Jurkat, Clone E6-1 (cell line): ENCODE measurements at regions not wholly inside any gene's neighbourhood (a gene's known extent, or its start where the extent isn't known, plus 50 kb on each side); places are given as distances from the start of the nearest gene placed in this dataset.
"Not testable (repeated sequence)": the region's sequence is repeated elsewhere in the genome, so short reads cannot be mapped to it uniquely, and the experiment has no call there.

ENCODE experiments used
- DNase-seq: peaks from one replicate; pipeline ENCODE4 v3.0.0-alpha.2; 2011; ENCODE audit warnings: low read depth, low spot score
- H3K4me3 ChIP-seq: 2 replicates; pipeline ENCODE4 v1.5.1; 2011; ENCODE audit warnings: mild to moderate bottlenecking, low read length, control low read depth, moderate library complexity

DNA sequence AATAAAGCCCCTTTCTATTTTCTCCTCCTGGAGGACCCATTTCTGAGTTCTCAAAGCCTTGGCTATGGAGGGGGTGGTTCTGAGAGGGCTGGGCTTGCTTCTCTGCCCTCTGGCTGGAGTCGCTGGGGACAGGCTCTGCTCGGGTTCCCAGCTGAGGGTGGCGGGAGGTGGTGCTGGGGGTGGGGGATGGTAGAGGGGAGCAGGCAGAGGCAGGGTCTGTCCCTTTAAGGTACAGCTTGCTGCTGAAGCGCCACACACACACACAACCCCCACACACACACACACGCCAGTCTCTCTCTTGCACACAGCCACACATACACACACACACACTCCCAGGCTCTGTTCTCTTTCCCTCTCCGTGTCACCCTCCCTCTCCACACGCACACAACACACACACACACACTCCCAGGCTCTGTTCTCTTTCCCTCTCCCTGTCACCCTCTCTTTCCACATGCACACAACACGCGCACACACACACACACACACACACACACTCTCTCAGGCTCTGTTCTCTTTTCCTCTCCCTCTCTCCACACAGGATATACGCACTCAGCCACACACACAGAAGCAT, 69.8 kb upstream of the SSBP3 start:
- peak overlapping the region; percentile 65 for H3K4me3 ChIP-seq

GRCh38 chr1:54475357-54475881, 69.2 kb upstream of the SSBP3 start:
- peak overlapping the region; percentile 65 for H3K4me3 ChIP-seq
- peak; percentile 75 for DNase-seq

More for the DNA sequence above, 69.8 kb upstream of the SSBP3 start:
- DNase-seq: no peak

DNA sequence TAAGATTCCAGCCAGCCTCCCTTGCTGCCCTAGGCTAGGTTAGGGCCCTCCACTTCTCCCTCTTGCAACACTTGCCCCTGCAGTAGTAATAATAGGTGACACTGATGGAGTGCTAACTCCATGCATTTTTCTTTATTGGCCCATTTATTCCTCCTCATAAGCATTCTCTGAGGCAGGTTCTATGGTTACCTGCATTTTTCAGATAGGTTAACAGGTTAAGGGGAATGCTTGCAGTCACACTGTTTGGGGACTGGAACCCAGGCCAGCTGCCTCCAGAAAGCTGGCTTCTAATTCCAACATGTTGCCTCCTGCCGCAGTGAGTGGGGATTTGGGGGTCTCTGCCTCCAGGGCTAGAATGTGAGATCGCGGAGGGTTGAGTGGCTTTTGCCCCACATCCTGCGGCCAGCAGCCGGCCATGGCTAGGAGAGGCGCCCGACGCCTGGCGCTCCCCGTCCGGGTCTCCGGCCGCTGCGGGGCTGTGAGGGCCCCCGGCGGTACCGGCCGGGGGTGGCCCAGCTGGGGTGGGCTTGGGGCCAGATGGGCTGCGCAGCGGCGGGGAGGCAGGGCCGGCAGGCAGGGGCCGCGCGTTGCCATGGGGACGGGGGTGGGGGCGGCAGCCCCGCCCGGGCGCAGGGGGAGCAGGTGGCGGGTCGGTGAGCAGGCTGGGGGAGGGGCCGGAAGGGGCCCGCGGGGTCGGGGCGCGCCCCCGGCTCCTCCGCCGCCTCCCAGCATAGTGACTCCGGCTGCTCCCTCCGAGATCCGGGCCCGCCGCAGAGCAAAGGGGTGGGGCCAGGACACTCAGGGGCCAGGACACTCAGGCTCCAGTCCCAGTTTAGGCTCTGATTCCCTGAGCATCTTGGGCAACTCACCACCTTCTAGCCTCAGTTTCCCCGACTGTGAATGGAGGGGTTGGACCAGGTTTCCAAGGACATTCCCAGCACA, 68.4 kb upstream of the SSBP3 start:
- peak overlapping the region; percentile 65 for H3K4me3 ChIP-seq
- no peak for DNase-seq

DNA sequence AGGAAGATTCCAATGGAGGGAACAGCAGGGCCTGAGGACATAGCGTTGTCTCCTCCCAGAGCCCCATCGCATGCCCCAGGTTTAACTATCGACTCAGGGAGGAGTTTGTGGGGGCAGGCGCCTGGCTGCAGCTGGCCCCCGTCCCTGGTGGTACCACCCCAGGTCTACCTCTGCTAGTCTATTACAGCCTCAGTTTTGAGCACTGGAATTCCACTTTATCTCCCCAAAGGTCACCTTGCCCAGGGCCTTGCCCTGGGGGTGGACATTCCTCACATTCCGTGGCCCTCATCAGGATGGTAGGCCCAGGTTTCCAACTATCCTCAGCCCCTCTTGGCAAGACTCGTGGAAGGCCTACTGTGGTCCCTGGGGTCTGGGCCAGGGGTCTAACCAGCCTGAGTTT, 65.4 kb upstream of the SSBP3 start:
- no peak for DNase-seq
- H3K4me3 ChIP-seq: no peak overlapping the region

GRCh38 chr1:54469444-54469843, 63.2 kb upstream of the SSBP3 start:
- not testable (repeated sequence) for DNase-seq, H3K4me3 ChIP-seq

DNA sequence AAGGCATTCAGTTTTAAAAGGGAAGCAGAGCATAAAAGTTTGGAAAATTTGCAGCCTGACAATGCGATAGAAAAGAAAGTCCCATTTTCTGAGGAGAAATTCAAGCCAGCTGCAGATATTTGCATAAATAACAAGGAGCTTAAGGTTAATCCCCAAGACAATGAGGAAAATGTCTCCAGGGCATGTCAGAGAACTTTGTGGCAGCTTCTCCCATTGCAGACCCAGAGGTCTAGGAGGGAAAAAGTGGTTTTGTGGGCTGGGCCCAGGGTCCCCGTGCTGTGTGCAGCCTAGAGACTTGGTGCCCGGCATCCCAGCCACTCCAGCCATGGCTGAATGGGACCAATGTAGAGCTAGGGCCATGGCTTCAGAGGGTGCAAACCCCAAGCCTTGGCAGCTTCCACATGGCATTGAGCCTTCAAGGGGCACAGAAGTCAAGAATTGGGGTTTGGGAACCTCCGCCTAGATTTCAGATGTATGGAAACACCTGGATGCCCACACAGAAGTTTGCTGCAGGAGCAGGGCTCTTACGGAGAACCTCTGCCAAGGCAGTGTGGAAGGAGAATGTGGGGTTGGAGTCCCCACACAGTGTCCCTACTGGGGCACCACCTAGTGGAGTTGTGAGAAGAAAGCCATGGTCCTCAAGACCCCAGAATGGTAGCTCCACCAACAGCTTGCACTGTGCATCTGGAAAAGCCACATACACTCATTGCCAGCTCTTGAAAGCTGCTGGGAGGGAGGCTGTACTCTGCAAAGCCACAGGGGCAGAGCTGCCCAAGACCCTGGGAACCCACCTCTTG, 62.3 kb upstream of the SSBP3 start:
- DNase-seq, H3K4me3 ChIP-seq: not testable (repeated sequence)

GRCh38 chr1:54465351-54465811, 59.2 kb upstream of the SSBP3 start:
- no peak overlapping the region for H3K4me3 ChIP-seq
- DNase-seq: no peak

DNA sequence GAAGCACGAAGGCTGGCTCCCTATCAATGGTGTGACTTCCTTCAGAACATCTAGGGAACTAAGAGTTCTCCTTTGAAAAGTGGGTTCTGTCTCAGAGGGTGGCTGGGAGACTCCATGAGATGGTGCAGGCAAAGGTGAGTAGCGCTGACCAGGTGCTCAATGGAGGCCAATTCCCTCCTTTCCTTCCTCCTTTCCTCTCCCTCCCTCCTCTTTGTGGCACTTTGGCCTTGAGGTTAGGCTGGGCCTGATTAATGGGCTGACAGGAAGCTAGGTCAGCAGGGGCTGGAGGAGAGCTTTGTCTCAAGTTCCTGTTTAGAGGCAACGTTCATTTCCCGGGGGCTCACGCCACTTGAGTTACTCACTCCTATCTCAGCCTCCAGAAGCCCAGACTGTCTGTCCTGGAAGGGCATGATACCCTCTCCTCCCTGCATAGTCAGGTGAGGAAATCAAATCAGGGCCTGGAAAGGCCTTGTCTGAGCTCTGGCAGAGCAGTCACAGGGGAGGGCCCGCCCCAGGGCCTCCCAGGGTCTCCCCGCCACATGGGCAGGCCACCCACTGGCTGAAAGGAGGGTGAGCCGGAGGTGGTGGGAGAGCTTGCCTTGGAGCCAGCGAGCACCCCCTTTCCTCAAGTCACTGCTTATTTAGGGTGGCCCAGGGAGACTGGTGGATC, 58.4 kb upstream of the SSBP3 start:
- DNase-seq: no peak
- H3K4me3 ChIP-seq: no peak overlapping the region

DNA sequence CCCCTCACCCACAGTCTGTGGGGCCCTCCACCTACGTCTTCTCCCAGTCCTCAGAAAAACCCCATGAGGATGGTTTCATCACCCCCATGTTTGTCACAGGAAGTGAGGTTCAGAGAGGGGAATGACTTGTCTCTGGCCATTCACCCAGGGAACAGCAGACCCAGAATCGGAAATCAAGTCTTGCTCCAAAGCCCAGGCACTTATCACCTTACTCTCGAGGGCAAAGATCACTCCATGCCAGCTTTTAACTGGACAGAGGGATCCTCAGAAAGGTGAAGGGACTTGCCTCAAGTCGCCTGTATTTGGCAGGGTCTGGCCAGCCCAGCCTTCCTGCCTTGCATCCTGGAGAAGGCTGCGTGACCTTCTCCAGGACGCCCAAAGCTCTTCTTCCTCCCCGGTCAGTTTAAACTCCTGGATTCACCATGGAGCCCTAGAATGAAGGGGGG, 57.9 kb upstream of the SSBP3 start:
- H3K4me3 ChIP-seq: no peak overlapping the region
- DNase-seq: no peak

GRCh38 chr1:54463259-54464030, 57.3 kb upstream of the SSBP3 start:
- no peak overlapping the region for H3K4me3 ChIP-seq
- no peak for DNase-seq

- no peak for DNase-seq
- H3K4me3 ChIP-seq: no peak overlapping the region
These were observed 56.5 kb upstream of the SSBP3 start for GRCh38 chr1:54462597-54463258.

- H3K4me3 ChIP-seq: no peak overlapping the region
- DNase-seq: no peak
These were observed 55.8 kb upstream of the SSBP3 start for GRCh38 chr1:54461731-54462596.

DNA sequence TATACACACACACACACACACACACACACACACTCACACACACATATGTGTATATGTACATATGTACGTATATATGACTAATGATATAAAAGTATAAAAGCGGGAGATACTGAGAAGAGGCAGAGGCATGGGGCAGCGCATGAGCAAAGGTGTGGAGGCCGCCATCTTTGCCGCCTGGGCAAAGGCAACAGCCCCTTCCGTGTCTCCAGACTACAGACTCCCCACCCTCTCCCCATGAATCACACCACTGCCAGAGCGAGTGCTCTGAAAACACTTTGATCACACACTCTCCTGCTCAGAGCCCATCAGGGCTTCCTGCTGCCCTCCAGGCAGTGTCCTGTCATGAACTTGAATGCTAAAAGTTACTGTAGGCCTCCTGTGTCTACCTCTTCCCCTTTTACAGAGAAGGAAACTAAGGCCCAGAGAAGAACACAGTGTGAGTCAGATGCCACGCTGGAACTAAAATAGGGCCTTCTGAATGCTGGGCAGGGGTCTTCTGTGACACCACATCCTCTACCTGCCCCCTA, 54.7 kb upstream of the SSBP3 start:
- no peak for DNase-seq
- H3K4me3 ChIP-seq: no peak overlapping the region

DNA sequence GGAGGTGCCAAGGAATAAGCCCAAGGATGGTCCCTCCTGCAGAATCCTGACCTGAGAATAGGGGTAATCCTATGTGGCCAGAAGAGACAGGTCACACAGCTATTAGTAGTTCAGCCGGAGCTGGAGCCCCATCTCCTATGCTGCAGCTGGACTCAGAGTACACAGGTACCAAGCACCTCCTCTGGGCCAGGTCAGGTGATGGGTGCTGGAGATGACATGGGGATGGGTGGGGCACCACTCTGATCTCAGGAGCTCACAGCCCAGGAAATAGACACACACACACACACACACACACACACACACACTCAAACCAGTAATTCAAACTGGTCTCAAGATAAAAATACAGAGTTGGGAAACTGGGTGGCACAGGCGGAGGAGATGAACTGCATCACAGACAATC, 54.2 kb upstream of the SSBP3 start:
- no peak for DNase-seq
- no peak overlapping the region for H3K4me3 ChIP-seq

DNA sequence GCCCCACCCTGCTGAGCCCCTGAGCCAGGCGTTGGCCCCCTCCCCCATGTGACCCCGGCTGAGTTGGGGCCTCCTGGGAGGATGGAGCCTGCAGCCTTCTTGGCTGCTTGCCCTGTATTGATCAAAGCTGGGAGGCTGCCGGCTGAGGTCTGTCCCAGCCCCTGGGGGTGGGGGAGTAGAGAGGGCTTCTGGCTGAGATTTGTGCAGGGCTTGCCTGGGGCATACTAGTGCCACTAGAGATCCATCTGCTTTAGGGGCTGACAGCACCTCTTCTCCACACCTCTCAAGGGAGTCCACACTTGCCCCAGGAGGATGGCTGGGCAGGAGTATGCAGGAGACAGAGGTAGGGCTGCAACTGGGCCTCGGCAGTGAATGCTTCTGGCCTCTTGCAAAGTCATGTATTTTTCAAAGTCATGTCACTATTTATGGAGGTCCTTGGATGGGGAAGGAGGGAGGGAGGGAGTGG, 53.6 kb upstream of the SSBP3 start:
- peak; percentile 64 for DNase-seq
- no peak overlapping the region for H3K4me3 ChIP-seq

DNA sequence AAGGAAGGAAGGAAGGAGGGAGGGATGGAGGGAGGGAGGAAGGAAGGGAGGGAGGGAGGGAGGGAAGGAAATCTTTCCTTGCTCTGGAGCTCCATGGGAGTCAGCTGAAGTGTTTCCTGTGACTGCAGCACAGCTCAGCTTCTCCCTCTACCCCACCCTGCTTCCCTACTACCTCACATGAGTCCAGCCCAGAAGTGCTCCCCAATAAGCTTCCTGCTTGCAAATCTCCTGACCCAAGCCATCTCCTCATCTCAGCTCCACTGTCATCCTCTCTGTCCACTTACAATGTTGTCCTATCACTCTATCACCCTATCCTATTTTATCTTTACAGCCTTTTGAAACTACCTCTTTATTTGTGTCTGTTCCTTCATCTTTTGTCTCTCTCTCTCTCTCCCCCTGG, 52.9 kb upstream of the SSBP3 start:
- H3K4me3 ChIP-seq: no peak overlapping the region

More for the DNA sequence above, 52.9 kb upstream of the SSBP3 start:
- DNase-seq: no peak
